HuH-7 (cell line): ENCODE measurements at regions not wholly inside any gene's neighbourhood (a gene's known extent, or its start where the extent isn't known, plus 50 kb on each side); places are given as distances from the start of the nearest gene placed in this dataset.
A peak's percentile ranks its signal among the peaks of the same experiment; 100 is the strongest.
"Not testable (repeated sequence)": the region's sequence is repeated elsewhere in the genome, so short reads cannot be mapped to it uniquely, and the experiment has no call there.

Experiments used
- DNase-seq: peaks from one replicate; pipeline ENCODE4 v3.0.0; 2011; ENCODE audit warnings: low spot score

DNA sequence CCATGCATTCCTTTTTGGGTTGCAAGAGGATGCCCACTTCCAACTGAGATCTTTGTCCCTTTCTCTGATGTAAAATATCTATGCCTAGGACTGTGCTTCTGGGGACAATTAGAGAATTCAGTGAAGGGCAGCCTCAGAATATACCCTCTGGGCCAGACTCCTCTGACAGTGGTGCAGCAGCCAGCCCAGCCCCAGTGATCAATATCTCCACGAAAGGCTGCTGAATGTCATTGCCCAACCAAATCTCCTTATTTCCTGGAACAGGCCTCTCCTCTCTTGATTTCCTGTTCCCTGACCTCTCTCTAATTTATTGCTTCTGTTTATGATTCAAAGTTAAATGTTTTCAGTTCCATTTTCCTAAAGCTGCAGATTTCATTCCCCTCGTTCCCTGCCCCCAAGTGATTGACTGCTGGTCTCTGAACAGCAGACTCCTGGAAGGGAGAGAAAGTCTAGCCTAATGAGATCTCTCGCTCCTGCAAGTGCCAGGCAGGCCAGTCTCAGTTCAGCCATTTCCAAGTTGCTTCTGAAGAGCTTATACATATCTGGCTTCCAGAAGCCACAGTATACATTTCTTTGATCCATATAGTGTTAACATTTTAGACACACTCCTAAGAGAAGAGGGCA is 104.4 kb upstream of the SALL1 start:
- DNase-seq: no peak

DNA sequence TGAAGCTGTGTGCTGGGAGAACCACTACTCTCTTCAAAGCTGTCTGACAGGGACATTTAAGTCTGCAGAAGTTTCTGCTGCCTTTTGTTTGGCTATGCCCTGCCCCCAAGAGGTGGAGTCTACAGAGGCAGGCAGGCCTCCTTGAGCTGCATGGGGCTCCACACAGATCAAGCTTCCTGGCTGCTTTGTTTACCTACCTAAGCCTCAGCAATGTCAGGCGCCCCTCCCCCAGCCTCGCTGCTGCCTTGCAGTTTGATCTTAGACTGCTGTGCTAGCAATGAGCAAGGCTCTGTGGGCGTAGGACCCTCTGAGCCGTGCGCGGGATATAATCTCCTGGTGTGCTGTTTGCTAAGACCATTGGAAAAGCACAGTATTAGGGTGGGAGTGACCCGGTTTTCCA is 103.3 kb upstream of the SALL1 start:
- DNase-seq: not testable (repeated sequence)

DNA sequence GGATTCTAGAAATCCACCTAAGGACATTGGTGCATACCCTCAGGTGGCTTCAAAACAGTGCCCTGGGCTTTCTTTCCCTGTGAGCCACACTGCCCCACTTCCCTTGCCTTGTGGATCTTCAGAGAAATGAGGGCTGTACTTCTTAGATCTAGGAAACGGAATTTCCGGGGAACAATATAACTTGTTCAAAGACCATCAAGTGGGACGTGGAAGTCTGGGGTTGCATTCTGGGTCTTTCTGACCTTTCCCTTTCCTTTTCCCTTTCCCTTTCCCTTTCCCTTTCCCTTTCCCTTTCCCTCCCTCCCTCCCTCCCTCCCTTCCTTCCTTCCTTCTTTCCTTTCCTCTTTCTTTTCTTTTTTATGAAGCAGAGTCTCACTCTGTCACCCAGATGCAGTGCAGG is 97.1 kb upstream of the SALL1 start:
- no peak for DNase-seq

GRCh38 chr16:51245658-51245995 is 94.6 kb upstream of the SALL1 start:
- DNase-seq: no peak

DNA sequence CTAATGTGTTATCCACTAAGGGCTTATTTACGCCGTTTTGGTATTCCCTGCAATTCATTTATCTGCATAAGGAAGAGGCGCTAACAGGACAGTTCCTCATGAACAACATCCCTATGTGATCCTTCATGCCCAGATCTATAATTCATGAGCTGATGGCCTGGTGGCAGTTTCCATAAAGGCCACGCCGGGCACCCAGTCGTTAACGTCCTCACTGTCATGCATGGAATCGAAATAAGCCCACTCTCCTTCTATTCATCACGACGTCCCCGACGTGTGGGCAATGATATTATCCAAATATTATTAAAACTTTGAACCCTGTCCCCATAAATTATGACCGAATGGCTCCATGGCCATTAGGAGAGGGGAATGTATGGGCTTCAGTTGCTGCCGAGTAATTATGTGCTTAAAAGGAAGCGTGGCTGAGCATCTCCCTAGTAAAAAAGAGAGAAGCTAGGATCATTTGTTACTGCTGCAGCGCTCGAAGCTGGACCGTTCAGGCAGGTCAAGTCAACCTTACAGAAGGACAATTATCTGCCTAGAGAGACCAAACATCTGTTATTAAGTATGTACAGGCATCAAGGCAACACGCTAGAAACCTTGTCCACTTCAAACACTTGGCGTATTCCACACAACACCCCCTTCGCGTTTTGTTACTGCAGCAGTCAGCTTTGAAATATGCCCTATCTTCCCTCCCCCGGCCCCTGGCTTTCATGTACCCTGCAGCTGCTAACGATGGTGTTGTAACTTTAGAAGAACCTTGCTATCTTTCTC is 94.0 kb upstream of the SALL1 start:
- DNase-seq: no peak

DNA sequence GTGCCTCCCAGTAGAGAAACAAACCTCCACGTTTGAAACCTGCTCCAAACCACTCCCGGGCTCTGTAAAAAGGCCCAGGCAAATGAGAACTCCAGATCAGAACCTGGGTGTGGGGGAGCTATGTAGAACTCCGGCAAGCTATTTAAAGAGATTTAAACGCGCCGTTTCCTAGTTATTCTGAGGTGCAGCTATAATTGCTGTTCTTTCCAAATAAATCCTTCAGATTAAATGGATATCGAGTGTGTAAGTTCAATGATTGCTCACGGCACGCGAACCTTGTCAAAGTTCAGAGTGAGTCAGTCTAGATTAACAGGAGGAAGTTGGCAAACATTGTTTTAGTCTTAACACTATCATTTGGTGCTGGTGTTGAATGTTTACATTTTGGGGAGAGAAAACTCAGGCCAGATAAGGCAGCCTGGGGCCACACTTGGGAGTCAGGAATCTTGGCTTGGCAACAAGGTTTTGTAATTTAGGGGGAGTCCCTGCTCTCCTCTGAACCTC is 92.9 kb upstream of the SALL1 start:
- DNase-seq: peak; percentile 8

DNA sequence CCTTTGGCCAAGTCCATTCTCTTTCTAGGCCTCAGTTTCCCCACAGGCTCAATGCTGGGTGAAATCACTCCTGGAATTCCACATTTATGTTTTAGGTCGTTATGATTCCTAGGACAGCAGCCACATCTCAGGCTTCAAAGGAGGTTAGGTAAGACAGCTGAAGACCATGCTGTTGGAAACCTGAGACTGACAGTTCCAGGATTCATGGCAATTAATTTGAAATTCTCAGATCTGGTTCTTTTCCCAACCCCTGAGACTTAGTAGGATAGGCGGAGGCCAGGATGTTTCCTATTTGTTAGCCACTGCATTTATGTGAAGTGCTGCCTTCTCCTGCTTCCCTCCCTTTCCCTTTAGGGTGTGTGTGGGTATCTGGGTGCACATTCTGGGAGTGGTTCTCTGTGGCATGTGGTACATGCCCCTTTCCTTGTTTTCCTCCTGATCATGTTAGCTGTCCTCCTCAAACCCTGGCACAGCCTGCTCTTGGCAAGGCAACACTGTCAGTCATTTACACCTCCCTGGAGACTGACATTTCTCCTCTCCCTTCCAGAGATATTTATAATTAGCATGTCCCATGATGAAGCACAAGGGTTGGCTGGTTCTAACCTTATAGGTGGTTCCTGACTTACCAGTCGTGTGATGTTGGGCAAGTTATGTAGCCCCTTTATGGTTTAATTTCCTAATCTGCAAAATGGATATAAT is 91.4 kb upstream of the SALL1 start:
- no peak for DNase-seq

DNA sequence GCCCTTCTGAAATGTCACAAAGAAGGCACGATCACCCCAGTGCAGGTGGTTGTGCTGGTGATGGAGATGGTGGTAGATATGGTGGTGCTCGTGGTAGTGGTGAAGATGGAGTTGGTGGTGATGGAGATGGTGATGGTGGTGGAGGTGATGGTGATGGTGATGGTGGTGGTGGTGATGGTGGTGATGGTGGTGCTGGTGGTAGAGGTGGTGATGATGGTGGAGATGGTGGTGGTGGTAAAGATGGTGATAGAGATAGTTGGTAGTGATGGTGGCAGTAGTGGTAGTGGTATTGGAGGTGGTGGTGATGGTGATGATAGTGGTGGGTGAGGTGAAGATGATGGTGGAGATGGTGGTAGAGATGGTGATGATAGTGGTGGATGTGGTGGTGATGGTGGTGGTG is 88.1 kb upstream of the SALL1 start:
- DNase-seq: no peak

GRCh38 chr16:51237861-51238378 is 86.8 kb upstream of the SALL1 start:
- DNase-seq: no peak

DNA sequence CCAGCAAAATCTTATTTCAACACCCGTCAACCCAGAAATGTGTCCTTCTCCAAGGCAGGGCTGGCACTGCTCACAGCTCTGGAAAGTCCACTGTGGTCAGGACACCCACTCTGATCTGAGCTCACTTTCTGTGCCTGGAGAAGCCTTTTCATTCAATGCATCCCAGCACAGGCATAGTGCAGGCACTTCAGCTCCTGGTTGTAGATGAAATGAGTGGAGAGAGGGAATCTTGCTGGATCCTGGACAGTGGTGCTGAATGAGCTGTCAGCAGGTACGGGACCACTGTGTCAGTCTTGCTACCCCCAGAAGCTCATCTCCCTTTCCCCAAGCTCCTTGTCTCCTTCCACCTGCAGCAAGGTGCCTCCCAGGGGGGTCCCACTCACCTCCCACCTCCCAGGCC is 86.1 kb upstream of the SALL1 start:
- no peak for DNase-seq

DNA sequence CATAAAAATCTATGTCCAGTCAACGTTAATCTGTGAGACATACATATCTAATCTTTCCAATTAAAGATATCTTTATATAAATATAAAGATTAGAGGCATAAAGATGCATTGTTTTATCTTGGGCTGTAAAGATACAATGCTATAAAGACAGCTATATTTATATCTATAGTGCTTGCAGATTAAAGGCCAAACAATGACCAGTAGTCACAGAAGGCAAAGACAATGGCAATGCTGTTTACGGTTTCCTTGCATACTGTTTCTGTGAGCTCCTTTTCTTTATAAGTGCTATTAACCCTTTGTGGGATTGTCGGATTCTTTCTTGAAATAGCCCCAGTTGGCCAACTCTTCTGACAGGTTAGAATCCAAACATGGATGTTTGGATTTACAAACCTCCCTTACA is 85.5 kb upstream of the SALL1 start:
- DNase-seq: no peak

DNA sequence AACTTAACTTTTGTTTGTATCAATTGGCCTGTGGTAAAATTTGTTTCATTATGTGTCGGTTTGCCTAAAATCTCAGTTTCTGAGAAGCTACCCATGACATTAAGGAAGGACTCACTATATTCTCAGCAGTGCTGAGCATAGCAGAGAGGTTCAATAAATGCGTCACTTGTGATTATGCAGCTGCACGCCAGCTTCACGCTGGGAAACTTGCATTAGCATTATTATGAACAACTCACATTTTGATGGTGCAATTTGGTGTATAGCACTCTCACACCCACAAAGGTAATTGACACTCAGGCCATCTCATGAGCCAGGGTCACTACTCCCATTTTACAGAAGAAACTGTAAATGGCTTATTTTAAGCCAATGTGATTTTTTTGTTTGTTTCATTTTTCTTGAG is 80.6 kb upstream of the SALL1 start:
- DNase-seq: no peak

DNA sequence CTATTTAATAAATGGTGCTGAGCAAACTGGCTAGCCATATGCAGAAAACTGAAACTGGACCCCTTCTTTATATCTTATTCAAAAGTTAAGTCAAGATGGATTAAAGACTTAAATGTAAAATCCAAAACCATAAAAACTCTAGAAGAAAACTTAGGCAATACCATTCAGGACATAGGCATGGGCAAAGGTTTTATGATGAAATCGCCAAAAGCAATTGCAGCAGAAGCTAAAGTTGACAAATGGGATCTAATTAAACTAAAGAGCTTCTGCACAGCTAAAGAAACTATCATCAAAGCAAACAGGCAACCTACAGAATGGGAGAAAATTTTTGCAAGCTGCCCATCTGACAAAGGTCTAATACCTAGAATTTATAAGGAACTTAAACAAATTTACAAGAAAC is 79.0 kb upstream of the SALL1 start:
- DNase-seq: not testable (repeated sequence)

- DNase-seq: no peak
Measured at GRCh38 chr16:51228097-51228659, 77.1 kb upstream of the SALL1 start.

DNA sequence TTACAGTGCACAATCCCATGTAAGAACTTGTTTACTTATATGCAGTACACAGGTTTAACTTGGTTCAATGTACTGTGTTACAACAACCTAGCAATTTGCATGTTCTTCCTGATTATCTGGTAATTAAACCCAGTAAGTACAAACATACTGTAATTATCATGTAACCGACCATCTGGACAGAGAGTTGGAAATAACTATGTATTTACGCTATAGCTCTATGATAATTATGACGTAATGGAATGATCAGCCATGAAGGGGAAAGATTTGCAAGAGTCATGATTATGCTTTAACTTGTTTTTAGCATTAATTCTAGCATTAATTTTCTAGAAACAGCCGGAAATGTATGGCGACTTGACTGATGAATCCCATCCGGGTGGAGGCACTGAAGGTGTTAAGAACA is 74.8 kb upstream of the SALL1 start:
- no peak for DNase-seq

DNA sequence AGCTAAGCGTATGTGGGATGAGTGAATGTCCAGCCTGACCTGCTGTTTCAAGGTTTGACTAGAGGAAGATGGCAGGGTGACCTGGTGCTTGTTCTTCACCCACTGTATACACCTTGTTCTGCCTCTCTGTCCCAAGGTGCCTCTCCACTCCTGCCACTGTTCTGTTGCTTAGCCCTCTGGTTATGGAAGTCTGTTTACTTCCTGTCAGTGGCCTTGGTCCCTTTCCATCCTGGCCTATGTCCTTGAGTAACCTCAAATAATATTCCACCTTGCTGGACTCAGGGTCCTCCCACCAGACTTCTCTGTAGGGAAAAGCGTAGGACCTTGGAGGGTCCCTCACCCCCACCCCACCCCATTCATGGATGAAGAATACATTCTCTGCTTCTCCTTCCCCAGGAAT is 73.2 kb upstream of the SALL1 start:
- no peak for DNase-seq

- DNase-seq: no peak
Measured at GRCh38 chr16:51222016-51222415, 70.9 kb upstream of the SALL1 start.

GRCh38 chr16:51211148-51211547 is 60.1 kb upstream of the SALL1 start:
- no peak for DNase-seq

- DNase-seq: no peak
Measured at GRCh38 chr16:51210087-51210486, 59.0 kb upstream of the SALL1 start.

GRCh38 chr16:51201604-51202003 is 50.5 kb upstream of the SALL1 start:
- DNase-seq: no peak
